ENCODE measurements at regions not wholly inside any gene's neighbourhood (a gene's known extent, or its start where the extent isn't known, plus 50 kb on each side); places are given as distances from the start of the nearest gene placed in this dataset.

DNA sequence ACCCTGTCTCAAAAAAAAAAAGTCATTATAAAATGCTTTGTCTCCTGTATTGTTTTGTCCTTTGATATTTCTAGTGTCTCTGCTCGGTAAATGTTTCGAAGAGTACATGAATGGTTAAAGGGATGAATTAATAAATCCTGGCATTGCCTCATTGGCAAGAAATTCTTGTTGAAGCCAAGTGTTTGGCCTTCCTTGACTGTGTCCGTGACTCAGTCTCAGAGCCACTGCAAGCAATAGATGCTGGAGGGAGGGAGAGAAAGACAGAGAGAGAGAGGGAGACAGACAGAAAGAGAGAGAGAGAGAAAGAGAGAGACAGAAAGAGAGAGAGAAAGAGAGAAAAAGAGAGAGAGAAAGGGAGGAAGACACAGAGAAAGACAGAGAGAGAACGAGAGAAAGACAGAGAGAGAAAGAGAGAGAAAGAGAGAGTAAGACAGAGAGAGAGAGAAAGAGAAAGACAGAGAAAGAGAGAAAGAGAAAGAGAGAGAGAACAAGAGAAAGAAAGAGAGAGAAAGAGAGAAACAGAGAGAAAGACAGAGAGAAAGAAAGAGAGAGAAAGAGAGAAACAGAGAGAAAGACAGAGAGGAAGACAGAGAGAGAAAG lies 72.5 kb upstream of the RXRA start:
- H3K79me2 ChIP-seq (ENCODE audit: control insufficient read depth, insufficient read depth, low read length), result no peaks in the 10 kb centered on the region
- DNase-seq (ENCODE audit: low read depth, low spot score), result no peak
- no peak for ATAC-seq
- RAD21 ChIA-PET (ENCODE audit: unreplicated experiment), result no interaction called here
- WGBS (ENCODE audit: insufficient coverage, insufficient replicate concordance, low lambda C conversion rate, missing lambda C conversion rate), result 22% methylated on average over 4 of the region's 4 CpGs
- no peak overlapping the region for H3K27ac ChIP-seq (ENCODE audit: control insufficient read depth, insufficient read depth)
- SMC1A ChIA-PET (ENCODE audit: uncharacterized antibody, unreplicated experiment), result no interaction called here
- no peaks in the 10 kb centered on the region for H3K36me3 ChIP-seq (ENCODE audit: control insufficient read depth in 2 of 2, insufficient read depth in 2 of 2, low read length in 1 of 2)
- FAIRE-seq, result peak; percentile 94
- no peak for TF ChIP-seq EP300 (IDR thresholded peaks at IDR 0.05; ENCODE audit: borderline replicate concordance in 1 of 2, control insufficient read depth in 1 of 2, low read depth in 2 of 2, low read length in 2 of 2)
- TF ChIP-seq PAX8 (IDR thresholded peaks at IDR 0.05), result no peak
- no peak for TF ChIP-seq STAT1 (conservative IDR thresholded peaks at IDR 0.05)
- TF ChIP-seq HDAC6 (IDR thresholded peaks at IDR 0.05; ENCODE audit: unreplicated experiment), result no peak
- TF ChIP-seq, protein P1, sequence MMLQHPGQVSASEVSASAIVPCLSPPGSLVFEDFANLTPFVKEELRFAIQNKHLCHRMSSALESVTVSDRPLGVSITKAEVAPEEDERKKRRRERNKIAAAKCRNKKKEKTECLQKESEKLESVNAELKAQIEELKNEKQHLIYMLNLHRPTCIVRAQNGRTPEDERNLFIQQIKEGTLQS (IDR thresholded peaks at IDR 0.05; ENCODE audit: borderline replicate concordance, extremely low read depth, low read depth, low read length), result no peak
- TF ChIP-seq BCL11A (IDR thresholded peaks at IDR 0.05; ENCODE audit: low read depth, low read length), result no peak
- no peak for TF ChIP-seq POLR2A (IDR thresholded peaks at IDR 0.05; ENCODE audit: low read depth, low read length)
- TF ChIP-seq SIN3A (IDR thresholded peaks at IDR 0.05; ENCODE audit: low read depth, low read length), result no peak
- no peak for TF ChIP-seq ZBED1 (IDR thresholded peaks at IDR 0.05; ENCODE audit: borderline replicate concordance)
- no peak for TF ChIP-seq MEF2B (IDR thresholded peaks at IDR 0.05; ENCODE audit: partially characterized antibody, poor library complexity, severe bottlenecking)
- no peak overlapping the region for H3K4me2 ChIP-seq (ENCODE audit: control insufficient read depth, insufficient read depth)
- CTCF ChIA-PET, result no interaction called here
- H3K4me3 ChIP-seq, result no peak overlapping the region
- H3K9ac ChIP-seq (ENCODE audit: control insufficient read depth, insufficient read depth, low read length), result no peak overlapping the region
- no peaks in the 10 kb centered on the region for H3K27me3 ChIP-seq (replicated peaks in 1 of 2; ENCODE audit: control insufficient read depth in 2 of 2, insufficient read depth in 2 of 2, low read length in 1 of 2)
- H2AFZ ChIP-seq (ENCODE audit: control insufficient read depth, low read depth, low read length), result no peak overlapping the region
- H3K4me1 ChIP-seq (ENCODE audit: control insufficient read depth, insufficient read depth, low read length), result no peaks in the 10 kb centered on the region
- BruUV-seq (replicated peaks), result no TSS peak
- H4K20me1 ChIP-seq (ENCODE audit: control insufficient read depth, insufficient read depth), result no peaks in the 10 kb centered on the region
- H3K9me3 ChIP-seq (replicated peaks; ENCODE audit: control insufficient read depth, insufficient read depth, low read length), result no peaks in the 10 kb centered on the region; the same call in 2 of the 3 replicates
- intact Hi-C loops (cut with micrococcal nuclease; ENCODE audit: unreplicated experiment) (no loop called here), in situ Hi-C loops (cut with MboI) (no loop called here)
- POLR2A ChIA-PET, result no interaction called here

Measured in GM12878 (cell line).